Activated CD8-positive, alpha-beta memory T cell treated with anti-CD3 and anti-CD28 coated beads, Interleukin-2, amount 10 ng/mL, durations not matched to agents 7 days and 5 days (primary cell): ENCODE measurements at regions not wholly inside any gene's neighbourhood (a gene's known extent, or its start where the extent isn't known, plus 50 kb on each side); places are given as distances from the start of the nearest gene placed in this dataset.

ENCODE experiments used
- ATAC-seq: fragments of 150-1000 bp; cut with Tn5 transposase; one replicate; pipeline ENCODE4 v1.10.0; 2021; ENCODE audit warnings: moderate library complexity
- CTCF ChIA-PET: fragments of 350-600 bp; sonication (Branson Sonifier 250); formaldehyde crosslinking; loops from one replicate; lab custom pipeline; 2021; ENCODE audit warnings: antibody characterized with exemption; lab: Charles Lee
- DNase-seq: peaks from one replicate; pipeline ENCODE4 v3.0.0-alpha.2; 2020
- H3K27ac Mint-ChIP-seq: one replicate; pipeline ENCODE4 v1.8.0; 2021; ENCODE audit warnings: mild to moderate bottlenecking, mixed read lengths
- H3K27me3 Mint-ChIP-seq: one replicate; pipeline ENCODE4 v1.8.0; 2021; ENCODE audit warnings: mixed read lengths
- H3K36me3 Mint-ChIP-seq: one replicate; pipeline ENCODE4 v1.8.0; 2021; ENCODE audit warnings: mild to moderate bottlenecking, mixed read lengths
- H3K4me1 Mint-ChIP-seq: one replicate; pipeline ENCODE4 v1.8.0; 2021; ENCODE audit warnings: mixed read lengths
- H3K4me3 Mint-ChIP-seq: one replicate; pipeline ENCODE4 v1.8.0; 2021; ENCODE audit warnings: mild to moderate bottlenecking, moderate library complexity, mixed read lengths
- H3K9me3 Mint-ChIP-seq: one replicate; pipeline ENCODE4 v1.8.0; 2022; ENCODE audit warnings: low read depth, mixed read lengths

GRCh38 chr2:151137526-151137925 is 124.1 kb downstream of the RBM43 start:
- H3K27me3 Mint-ChIP-seq = no peaks in the 10 kb centered on the region
- H3K4me3 Mint-ChIP-seq = no peak overlapping the region
- no peaks in the 10 kb centered on the region for H3K4me1 Mint-ChIP-seq
- no peak overlapping the region for H3K27ac Mint-ChIP-seq
- no peak for ATAC-seq
- CTCF ChIA-PET = interaction anchor here (0.7 to 1.2 kb wide), 2 partner anchors 39 to 102 kb away, joined by 3 to 4 read pairs; no protein-coding TSS in a partner anchor
- no peaks in the 10 kb centered on the region for H3K9me3 Mint-ChIP-seq
- no peak for DNase-seq
- no peaks in the 10 kb centered on the region for H3K36me3 Mint-ChIP-seq

- ATAC-seq = no peak
- Mint-ChIP-seq H3K27me3 (peaks cover 13% of the 10 kb centered on the region), H3K9me3 (no peaks in the 10 kb centered on the region), H3K4me1 (no peaks in the 10 kb centered on the region), H3K27ac (no peak overlapping the region), H3K4me3 (no peak overlapping the region), H3K36me3 (no peaks in the 10 kb centered on the region)
- CTCF ChIA-PET = no interaction called here
- no peak for DNase-seq
Measured at GRCh38 chr2:151120011-151120410, 141.7 kb downstream of the RBM43 start.

DNA sequence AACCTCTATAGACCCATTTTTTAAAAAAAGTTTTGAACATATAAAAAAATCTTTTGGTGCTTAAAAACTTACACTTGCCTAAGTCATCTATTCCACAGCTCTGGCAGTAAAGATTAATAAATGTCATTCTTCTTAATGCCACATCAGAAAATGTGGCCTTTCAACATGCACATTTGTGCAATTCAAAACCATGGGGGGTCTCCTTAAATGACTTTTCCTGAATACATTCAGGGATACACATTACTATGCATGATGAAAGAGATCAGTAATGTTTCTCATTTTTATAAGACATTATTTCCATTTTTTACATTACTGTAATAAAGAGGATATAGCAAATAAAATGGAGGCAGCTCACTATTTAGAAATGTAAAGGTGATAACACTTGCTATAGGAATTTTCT is 142.3 kb downstream of the RBM43 start:
- H3K36me3 Mint-ChIP-seq = no peaks in the 10 kb centered on the region
- H3K4me3 Mint-ChIP-seq = no peak overlapping the region
- DNase-seq (no peak), ATAC-seq (no peak)
- H3K27ac Mint-ChIP-seq = no peak overlapping the region
- H3K4me1 Mint-ChIP-seq = no peaks in the 10 kb centered on the region
- H3K9me3 Mint-ChIP-seq = no peaks in the 10 kb centered on the region
- CTCF ChIA-PET = no interaction called here
- H3K27me3 Mint-ChIP-seq = peaks cover 11% of the 10 kb centered on the region

GRCh38 chr2:151118269-151118668 is 143.4 kb downstream of the RBM43 start:
- Mint-ChIP-seq H3K9me3 (no peaks in the 10 kb centered on the region), H3K4me1 (no peaks in the 10 kb centered on the region), H3K4me3 (no peak overlapping the region), H3K36me3 (no peaks in the 10 kb centered on the region), H3K27ac (no peak overlapping the region), H3K27me3 (peaks cover 11% of the 10 kb centered on the region)
- DNase-seq = no peak
- no peak for ATAC-seq
- CTCF ChIA-PET = no interaction called here

GRCh38 chr2:151114874-151115273 is 146.8 kb downstream of the RBM43 start:
- H3K4me3 Mint-ChIP-seq = no peak overlapping the region
- peaks cover 16% of the 10 kb centered on the region for H3K27me3 Mint-ChIP-seq
- ATAC-seq = no peak
- CTCF ChIA-PET = no interaction called here
- no peaks in the 10 kb centered on the region for H3K36me3 Mint-ChIP-seq
- H3K9me3 Mint-ChIP-seq = no peaks in the 10 kb centered on the region
- no peak overlapping the region for H3K27ac Mint-ChIP-seq
- H3K4me1 Mint-ChIP-seq = no peaks in the 10 kb centered on the region
- DNase-seq = no peak

DNA sequence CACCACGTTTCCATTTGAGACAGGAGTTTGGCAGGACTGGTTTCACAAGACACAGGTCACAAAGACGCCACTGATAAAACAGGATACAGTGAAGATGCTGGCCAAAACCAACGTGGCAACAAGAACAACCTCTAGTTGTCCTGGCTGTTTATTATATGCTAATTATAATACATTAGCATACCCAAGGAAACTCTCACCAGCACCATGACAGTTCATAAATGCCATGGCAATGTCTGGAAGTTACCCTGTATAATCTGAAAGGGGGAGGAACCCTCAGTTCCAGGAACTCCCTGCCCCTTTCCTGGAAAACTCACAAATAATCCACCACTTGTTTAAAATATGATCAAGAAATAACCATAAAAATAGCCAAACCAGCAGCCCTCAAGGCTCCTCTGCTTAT is 148.3 kb downstream of the RBM43 start:
- ATAC-seq (no peak), DNase-seq (no peak)
- Mint-ChIP-seq H3K4me3 (no peak overlapping the region), H3K4me1 (no peaks in the 10 kb centered on the region), H3K36me3 (no peaks in the 10 kb centered on the region), H3K27ac (no peak overlapping the region), H3K9me3 (no peaks in the 10 kb centered on the region), H3K27me3 (peaks cover 13% of the 10 kb centered on the region)
- CTCF ChIA-PET = no interaction called here

GRCh38 chr2:151111599-151112278 is 149.9 kb downstream of the RBM43 start:
- DNase-seq = no peak
- Mint-ChIP-seq H3K4me3 (no peak overlapping the region), H3K4me1 (no peaks in the 10 kb centered on the region), H3K27me3 (peaks cover 11% of the 10 kb centered on the region), H3K9me3 (no peaks in the 10 kb centered on the region), H3K36me3 (no peaks in the 10 kb centered on the region), H3K27ac (no peak overlapping the region)
- ATAC-seq = no peak
- CTCF ChIA-PET = no interaction called here

DNA sequence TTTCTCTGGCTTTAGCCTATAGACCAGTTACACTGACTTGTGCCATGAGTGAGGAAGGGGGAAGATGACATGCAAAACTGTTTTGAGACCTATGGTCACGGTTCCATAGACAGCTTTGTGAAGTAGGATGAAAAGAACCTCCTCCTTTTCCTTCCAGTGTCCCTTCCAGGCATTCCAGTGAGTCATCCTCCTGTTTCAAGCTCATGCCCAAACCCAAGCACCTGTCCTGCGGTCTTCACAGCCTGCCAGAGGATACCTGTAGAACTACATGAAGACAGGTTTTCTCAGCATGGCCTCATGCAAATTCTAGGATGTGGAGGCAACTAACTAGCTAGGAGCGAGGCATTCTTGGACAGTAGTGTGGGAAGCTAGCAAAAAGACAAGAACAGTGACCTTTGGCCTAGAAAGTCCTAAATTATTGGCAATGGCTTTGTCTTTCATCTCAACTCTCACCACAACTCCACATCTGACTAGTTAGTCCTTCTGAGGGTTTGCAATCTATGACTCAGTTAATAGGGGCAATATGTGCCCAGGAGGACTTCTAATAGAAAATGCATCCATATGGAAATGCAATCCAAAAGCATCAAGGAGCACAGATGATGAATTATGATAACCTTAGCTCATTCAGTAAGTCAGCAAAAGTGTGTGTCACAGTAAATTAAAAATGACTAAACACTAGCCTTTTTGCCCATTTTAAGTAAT is 154.7 kb downstream of the RBM43 start:
- no peak for DNase-seq
- CTCF ChIA-PET = no interaction called here
- Mint-ChIP-seq H3K4me3 (no peak overlapping the region), H3K36me3 (no peaks in the 10 kb centered on the region), H3K4me1 (no peaks in the 10 kb centered on the region), H3K9me3 (no peaks in the 10 kb centered on the region), H3K27ac (no peak overlapping the region), H3K27me3 (peaks cover 4% of the 10 kb centered on the region)
- no peak for ATAC-seq

DNA sequence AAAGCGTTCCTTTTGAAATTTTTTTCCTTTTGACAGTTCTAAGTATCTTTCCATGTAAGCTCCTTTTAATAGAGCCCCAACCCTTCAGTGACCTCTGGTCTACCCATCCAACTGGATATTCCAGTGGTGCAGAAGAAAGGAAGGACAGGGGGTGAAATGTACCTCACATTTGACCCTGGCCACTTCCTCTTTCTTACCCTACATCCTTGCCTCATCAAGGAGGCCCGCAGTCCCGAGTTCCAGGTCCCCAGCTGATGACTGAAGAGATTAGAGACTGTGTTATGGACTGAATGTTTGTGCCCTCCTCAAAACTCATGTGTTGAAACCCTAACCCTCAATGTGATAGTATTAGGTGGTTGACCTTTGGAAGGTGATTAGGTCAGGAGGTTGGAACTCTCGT is 158.1 kb downstream of the RBM43 start:
- no peak for DNase-seq
- H3K9me3 Mint-ChIP-seq = no peaks in the 10 kb centered on the region
- no peak overlapping the region for H3K27ac Mint-ChIP-seq
- H3K36me3 Mint-ChIP-seq = no peaks in the 10 kb centered on the region
- no peaks in the 10 kb centered on the region for H3K4me1 Mint-ChIP-seq
- ATAC-seq = no peak
- CTCF ChIA-PET = no interaction called here
- no peak overlapping the region for H3K4me3 Mint-ChIP-seq
- H3K27me3 Mint-ChIP-seq = no peaks in the 10 kb centered on the region

DNA sequence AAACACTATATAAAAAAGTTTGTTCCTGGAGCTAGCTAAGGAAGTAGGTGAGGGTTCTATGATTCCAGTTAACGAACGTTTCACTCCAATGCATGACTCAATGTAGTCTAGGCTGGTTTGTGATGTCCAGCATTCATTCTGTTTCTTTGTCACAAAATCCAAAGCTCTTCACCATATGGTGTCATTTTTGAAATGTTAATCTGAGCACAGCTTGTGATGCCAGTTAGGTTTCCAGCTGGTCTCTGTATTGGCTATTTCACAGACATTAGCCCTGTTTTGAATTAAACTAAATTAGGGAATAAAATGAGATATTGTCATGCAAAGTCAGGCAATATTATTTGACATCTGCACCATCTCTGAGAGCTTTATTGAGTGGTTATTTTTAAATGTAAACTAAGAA is 159.4 kb downstream of the RBM43 start:
- Mint-ChIP-seq H3K36me3 (no peaks in the 10 kb centered on the region), H3K27me3 (no peaks in the 10 kb centered on the region), H3K4me3 (no peak overlapping the region), H3K27ac (no peak overlapping the region), H3K4me1 (no peaks in the 10 kb centered on the region), H3K9me3 (no peaks in the 10 kb centered on the region)
- CTCF ChIA-PET = no interaction called here
- DNase-seq = no peak
- ATAC-seq = no peak

GRCh38 chr2:151098841-151099240 is 162.8 kb downstream of the RBM43 start:
- ATAC-seq = no peak
- Mint-ChIP-seq H3K4me3 (no peak overlapping the region), H3K9me3 (no peaks in the 10 kb centered on the region), H3K27ac (no peak overlapping the region), H3K4me1 (no peaks in the 10 kb centered on the region), H3K27me3 (no peaks in the 10 kb centered on the region), H3K36me3 (no peaks in the 10 kb centered on the region)
- CTCF ChIA-PET = no interaction called here
- no peak for DNase-seq

DNA sequence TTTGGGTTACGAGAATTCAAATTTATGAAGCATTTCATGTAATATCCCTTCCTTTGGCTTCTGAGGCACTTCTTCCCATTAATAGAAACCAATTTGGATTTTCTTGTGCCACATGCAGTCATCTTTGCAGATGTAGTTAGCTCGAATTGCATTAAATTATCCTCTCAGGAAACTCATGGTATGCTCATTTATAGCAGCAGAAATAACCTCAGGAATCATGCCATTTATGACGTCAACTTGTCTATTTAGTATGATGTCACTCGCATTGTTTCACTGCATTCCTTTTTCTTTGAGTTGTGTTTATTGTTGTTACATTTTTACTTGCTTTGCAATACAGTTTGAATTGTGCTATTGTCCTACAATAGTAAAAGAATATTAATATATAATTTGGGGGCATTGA is 163.8 kb downstream of the RBM43 start:
- Mint-ChIP-seq H3K27ac (no peak overlapping the region), H3K4me1 (no peaks in the 10 kb centered on the region), H3K27me3 (no peaks in the 10 kb centered on the region), H3K4me3 (no peak overlapping the region), H3K9me3 (no peaks in the 10 kb centered on the region), H3K36me3 (no peaks in the 10 kb centered on the region)
- ATAC-seq = no peak
- DNase-seq = no peak
- CTCF ChIA-PET = no interaction called here

GRCh38 chr2:151097128-151097527 is 164.5 kb downstream of the RBM43 start:
- H3K36me3 Mint-ChIP-seq = no peaks in the 10 kb centered on the region
- no peak overlapping the region for H3K27ac Mint-ChIP-seq
- H3K9me3 Mint-ChIP-seq = no peaks in the 10 kb centered on the region
- CTCF ChIA-PET = no interaction called here
- DNase-seq (no peak), ATAC-seq (no peak)
- H3K27me3 Mint-ChIP-seq = no peaks in the 10 kb centered on the region
- no peaks in the 10 kb centered on the region for H3K4me1 Mint-ChIP-seq
- no peak overlapping the region for H3K4me3 Mint-ChIP-seq

DNA sequence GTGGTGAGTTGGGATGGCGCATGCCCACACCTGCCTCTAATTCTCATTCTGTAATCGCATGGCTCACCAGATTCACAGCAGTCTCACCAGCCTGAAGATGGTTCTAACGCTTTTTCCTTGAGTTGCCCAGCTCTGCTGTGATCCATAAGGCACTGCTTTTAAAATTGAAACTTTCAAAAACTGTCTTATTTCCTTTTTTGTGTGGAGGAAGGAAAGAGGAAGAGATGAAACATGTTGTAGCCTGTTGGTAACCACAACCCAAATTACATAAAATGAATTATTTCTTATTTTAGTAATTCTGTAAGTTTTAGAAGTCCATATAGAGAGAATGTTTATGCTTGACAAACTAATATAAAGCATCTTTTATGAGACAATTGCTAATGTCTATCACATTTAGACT is 165.4 kb downstream of the RBM43 start:
- no peak for DNase-seq
- no peaks in the 10 kb centered on the region for H3K36me3 Mint-ChIP-seq
- no peaks in the 10 kb centered on the region for H3K9me3 Mint-ChIP-seq
- H3K4me3 Mint-ChIP-seq = no peak overlapping the region
- CTCF ChIA-PET = no interaction called here
- ATAC-seq = no peak
- H3K27me3 Mint-ChIP-seq = no peaks in the 10 kb centered on the region
- no peak overlapping the region for H3K27ac Mint-ChIP-seq
- no peaks in the 10 kb centered on the region for H3K4me1 Mint-ChIP-seq
